Keratinocyte (primary cell): ENCODE measurements at regions not wholly inside any gene's neighbourhood (a gene's known extent, or its start where the extent isn't known, plus 50 kb on each side); places are given as distances from the start of the nearest gene placed in this dataset.

ENCODE experiments used
- CTCF ChIP-seq, 3 experiments: IDR thresholded peaks in 1 of 3; conservative IDR thresholded peaks in 1 of 3; optimal IDR thresholded peaks in 1 of 3; 2 replicates in 2 of 3; 3 replicates in 1 of 3; pipeline versions ENCODE3 to v1.5.1; 2011; ENCODE audit warnings: low read length in 3 of 3, mild to moderate bottlenecking in 3 of 3, moderate library complexity in 2 of 3, control low read depth in 1 of 3, inconsistent platforms in 1 of 3; ENCODE audit not compliant: insufficient read depth in 2 of 3; ENCODE audit errors: extremely low read depth in 1 of 3
- EZH2 ChIP-seq: IDR thresholded peaks from one replicate; pipeline ENCODE4 v1.6.1; 2012; ENCODE audit warnings: inconsistent platforms, mild to moderate bottlenecking, low read length, moderate library complexity

GRCh38 chr9:86721226-86721781, 226.0 kb downstream of the GAS1 start:
- TF ChIP-seq CTCF (optimal IDR thresholded peaks at IDR 0.05 in 1 of 3, IDR thresholded peaks at IDR 0.05 in 1 of 3, conservative IDR thresholded peaks at IDR 0.05 in 1 of 3; ENCODE audit: extremely low read depth in 1 of 3, insufficient read depth in 2 of 3, low read length in 3 of 3): no peak
- TF ChIP-seq EZH2: no peak
